Activated CD4-positive, alpha-beta T cell treated with anti-CD3 and anti-CD28 coated beads, Interleukin-2, amount 10 ng/mL, durations not matched to agents 7 days and 5 days (primary cell): ENCODE measurements at regions not wholly inside any gene's neighbourhood (a gene's known extent, or its start where the extent isn't known, plus 50 kb on each side); places are given as distances from the start of the nearest gene placed in this dataset.

Experiments used
- CTCF ChIA-PET: fragments of 350-600 bp; sonication (Branson Sonifier 250); formaldehyde crosslinking; loops from one replicate; lab custom pipeline; 2021; ENCODE audit warnings: antibody characterized with exemption; lab: Charles Lee
- POLR2A ChIA-PET: fragments of 350-600 bp; sonication (Branson Sonifier 250); formaldehyde crosslinking; loops from one replicate; lab custom pipeline; 2021; ENCODE audit warnings: antibody characterized with exemption; lab: Charles Lee
- DNase-seq: peaks from one replicate; pipeline ENCODE4 v3.0.0-alpha.2; 2020
- H3K27ac Mint-ChIP-seq: one replicate; pipeline ENCODE4 v1.8.0; 2021; ENCODE audit warnings: mild to moderate bottlenecking, moderate library complexity, mixed read lengths
- H3K27me3 Mint-ChIP-seq: one replicate; pipeline ENCODE4 v1.8.0; 2021; ENCODE audit warnings: mixed read lengths
- H3K36me3 Mint-ChIP-seq: one replicate; pipeline ENCODE4 v1.8.0; 2021; ENCODE audit warnings: low read depth, mixed read lengths
- H3K4me1 Mint-ChIP-seq: one replicate; pipeline ENCODE4 v1.8.0; 2021; ENCODE audit warnings: mixed read lengths
- H3K4me3 Mint-ChIP-seq: one replicate; pipeline ENCODE4 v1.8.0; 2021; ENCODE audit warnings: mild to moderate bottlenecking, moderate library complexity, mixed read lengths
- H3K9me3 Mint-ChIP-seq: one replicate; pipeline ENCODE4 v1.8.0; 2021; ENCODE audit warnings: mixed read lengths

- Mint-ChIP-seq H3K4me3 (no peak overlapping the region), H3K36me3 (no peaks in the 10 kb centered on the region), H3K27ac (no peak overlapping the region), H3K27me3 (no peaks in the 10 kb centered on the region), H3K4me1 (no peaks in the 10 kb centered on the region), H3K9me3 (peaks cover 2% of the 10 kb centered on the region)
- DNase-seq, result no peak
- POLR2A ChIA-PET, result no interaction called here
- CTCF ChIA-PET, result no interaction called here
Measured at GRCh38 chr12:126797525-126797924, 1469.4 kb upstream of the TMEM132C start.

- Mint-ChIP-seq H3K36me3 (no peaks in the 10 kb centered on the region), H3K9me3 (peaks cover 2% of the 10 kb centered on the region)
- POLR2A ChIA-PET, result no interaction called here
Measured at GRCh38 chr12:126798449-126798848, 1468.5 kb upstream of the TMEM132C start.

DNA sequence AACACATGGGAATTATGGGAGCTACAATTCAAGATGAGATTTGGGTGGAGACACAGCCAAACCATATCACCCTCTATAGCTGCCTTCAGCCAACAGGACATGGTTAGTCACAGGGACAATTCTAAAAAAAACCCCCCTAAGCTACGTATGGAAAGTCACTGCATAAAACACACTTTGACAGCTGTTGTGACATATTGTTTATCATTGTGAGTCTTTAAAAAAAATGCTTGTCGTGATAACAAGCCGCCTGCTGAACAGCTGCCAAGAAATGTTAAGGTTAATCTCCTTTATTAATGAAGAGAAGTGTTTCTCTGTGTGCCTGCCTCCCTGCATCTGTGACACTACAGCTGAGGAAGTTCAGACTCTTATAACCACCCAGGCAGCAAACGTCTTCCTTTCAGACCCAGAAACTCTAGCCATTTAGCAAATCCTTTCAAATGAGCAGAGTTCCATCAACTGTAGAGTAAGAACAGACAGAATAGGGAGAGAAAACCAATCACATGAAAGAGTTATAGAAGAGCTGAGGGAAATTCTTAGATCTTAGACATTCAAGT lies 1459.6 kb upstream of the TMEM132C start:
- DNase-seq, result no peak
- Mint-ChIP-seq H3K9me3 (no peaks in the 10 kb centered on the region), H3K4me1 (no peaks in the 10 kb centered on the region), H3K36me3 (no peaks in the 10 kb centered on the region), H3K4me3 (no peak overlapping the region), H3K27ac (no peak overlapping the region), H3K27me3 (no peaks in the 10 kb centered on the region)
- ChIA-PET POLR2A (no interaction called here), CTCF (no interaction called here)

More at GRCh38 chr12:126798449-126798848, 1468.5 kb upstream of the TMEM132C start:
- H3K4me3 Mint-ChIP-seq, result no peak overlapping the region
- H3K27ac Mint-ChIP-seq, result no peak overlapping the region
- no peaks in the 10 kb centered on the region for H3K27me3 Mint-ChIP-seq
- CTCF ChIA-PET, result no interaction called here
- no peaks in the 10 kb centered on the region for H3K4me1 Mint-ChIP-seq
- no peak for DNase-seq

DNA sequence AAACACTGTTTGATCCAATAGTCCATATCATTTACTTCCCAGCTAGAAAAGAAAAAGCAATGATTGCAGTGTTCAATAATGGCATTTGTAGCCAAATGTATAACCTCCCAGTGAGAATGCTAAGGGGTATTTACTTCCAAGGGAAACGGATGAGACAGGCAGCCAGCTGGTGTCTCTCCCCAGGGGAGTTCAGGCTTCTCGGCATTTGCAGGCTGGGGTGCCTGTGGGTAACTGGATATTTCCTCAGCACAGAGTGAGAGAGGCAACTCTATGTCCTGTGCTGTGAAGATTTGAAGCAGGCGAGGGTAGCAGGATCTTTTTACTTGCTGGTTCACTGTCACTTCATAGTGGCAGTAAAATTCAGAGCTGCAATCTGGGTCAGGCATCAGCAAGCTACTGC lies 1455.6 kb upstream of the TMEM132C start:
- ChIA-PET CTCF (no interaction called here), POLR2A (no interaction called here)
- H3K27me3 Mint-ChIP-seq, result no peaks in the 10 kb centered on the region

DNA sequence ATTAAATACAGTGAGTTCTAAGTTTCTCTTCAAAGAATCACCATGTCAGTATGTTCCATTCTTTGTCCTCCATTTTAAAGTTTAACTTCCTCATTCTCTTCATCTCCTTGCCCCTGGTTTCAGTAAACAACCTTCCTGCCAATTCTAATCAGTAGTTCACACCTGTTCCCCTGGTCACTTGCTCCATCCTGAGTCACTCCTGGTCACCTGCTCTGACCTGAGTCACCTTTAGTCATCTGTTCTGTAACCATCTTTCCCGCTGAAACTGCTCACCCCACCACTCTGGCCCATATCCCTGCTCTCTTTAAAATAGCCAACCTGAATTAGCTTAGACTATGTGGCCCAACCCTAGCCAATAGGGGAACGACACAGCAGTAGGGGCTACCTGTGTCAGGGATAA lies 1447.4 kb upstream of the TMEM132C start:
- Mint-ChIP-seq H3K27ac (no peak overlapping the region), H3K27me3 (no peaks in the 10 kb centered on the region), H3K36me3 (no peaks in the 10 kb centered on the region), H3K4me1 (no peaks in the 10 kb centered on the region), H3K4me3 (no peak overlapping the region), H3K9me3 (peaks cover 8% of the 10 kb centered on the region)
- ChIA-PET CTCF (no interaction called here), POLR2A (no interaction called here)
- no peak for DNase-seq

More for the DNA sequence above, 1455.6 kb upstream of the TMEM132C start:
- no peak for DNase-seq
- Mint-ChIP-seq H3K27ac (no peak overlapping the region), H3K36me3 (no peaks in the 10 kb centered on the region), H3K4me3 (no peak overlapping the region), H3K9me3 (no peaks in the 10 kb centered on the region), H3K4me1 (no peaks in the 10 kb centered on the region)

GRCh38 chr12:126830778-126831680 lies 1435.9 kb upstream of the TMEM132C start:
- DNase-seq, result no peak
- ChIA-PET POLR2A (no interaction called here), CTCF (interaction anchor here (0.8 kb wide), 1 partner anchor 13 kb away, joined by 3 read pairs; no protein-coding TSS in a partner anchor)
- no peak overlapping the region for H3K4me3 Mint-ChIP-seq
- H3K27me3 Mint-ChIP-seq, result no peaks in the 10 kb centered on the region
- H3K27ac Mint-ChIP-seq, result no peak overlapping the region
- H3K36me3 Mint-ChIP-seq, result no peaks in the 10 kb centered on the region
- H3K4me1 Mint-ChIP-seq, result no peaks in the 10 kb centered on the region
- H3K9me3 Mint-ChIP-seq, result peaks cover 4% of the 10 kb centered on the region

GRCh38 chr12:126837697-126838096 lies 1429.3 kb upstream of the TMEM132C start:
- no peak overlapping the region for H3K27ac Mint-ChIP-seq
- no peaks in the 10 kb centered on the region for H3K36me3 Mint-ChIP-seq
- ChIA-PET POLR2A (no interaction called here), CTCF (no interaction called here)
- no peak overlapping the region for H3K4me3 Mint-ChIP-seq
- DNase-seq, result no peak
- H3K4me1 Mint-ChIP-seq, result no peaks in the 10 kb centered on the region
- H3K9me3 Mint-ChIP-seq, result peaks cover 9% of the 10 kb centered on the region
- H3K27me3 Mint-ChIP-seq, result no peaks in the 10 kb centered on the region

DNA sequence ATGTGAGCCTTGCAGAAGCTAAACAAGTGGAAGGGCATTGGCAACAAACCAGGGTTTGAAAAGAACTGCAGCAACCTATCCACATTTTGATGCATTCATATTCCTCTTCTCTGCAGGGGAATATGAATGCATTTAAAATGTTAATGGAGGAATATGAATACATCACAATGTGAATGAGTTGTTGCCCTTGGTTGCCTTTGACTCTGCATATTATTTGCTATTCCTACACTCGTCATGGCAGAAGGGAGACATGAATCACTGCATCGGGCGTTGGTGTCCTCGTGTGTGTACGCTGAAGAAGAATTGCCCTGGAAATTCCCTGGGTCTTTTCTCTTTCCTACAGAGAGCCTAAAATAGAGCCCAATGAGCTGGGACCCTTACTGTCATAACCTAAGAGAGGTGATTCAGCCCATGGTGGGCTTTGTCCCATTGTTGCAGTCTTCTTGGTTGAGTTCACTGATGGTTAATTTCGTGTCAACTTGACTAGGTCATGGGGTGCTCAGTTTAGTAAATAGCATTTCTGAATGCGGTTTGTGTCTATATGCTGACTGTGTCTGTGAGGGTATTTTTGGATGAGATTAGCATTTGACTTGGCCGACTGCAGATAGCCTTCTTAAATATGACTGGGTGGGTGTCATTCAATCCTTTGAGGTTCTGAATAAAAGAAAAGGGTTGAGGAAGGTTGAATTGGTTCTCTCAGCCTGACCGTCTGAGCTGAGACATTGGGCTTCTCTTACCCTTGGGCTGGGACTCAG lies 1422.9 kb upstream of the TMEM132C start:
- no peaks in the 10 kb centered on the region for H3K27me3 Mint-ChIP-seq
- H3K4me3 Mint-ChIP-seq, result no peak overlapping the region
- H3K4me1 Mint-ChIP-seq, result no peaks in the 10 kb centered on the region
- POLR2A ChIA-PET, result no interaction called here
- CTCF ChIA-PET, result interaction anchor here (0.6 kb wide), 1 partner anchor 95 kb away, joined by 4 read pairs; no protein-coding TSS in a partner anchor
- H3K36me3 Mint-ChIP-seq, result no peaks in the 10 kb centered on the region
- H3K27ac Mint-ChIP-seq, result no peak overlapping the region
- DNase-seq, result no peak
- H3K9me3 Mint-ChIP-seq, result no peaks in the 10 kb centered on the region

DNA sequence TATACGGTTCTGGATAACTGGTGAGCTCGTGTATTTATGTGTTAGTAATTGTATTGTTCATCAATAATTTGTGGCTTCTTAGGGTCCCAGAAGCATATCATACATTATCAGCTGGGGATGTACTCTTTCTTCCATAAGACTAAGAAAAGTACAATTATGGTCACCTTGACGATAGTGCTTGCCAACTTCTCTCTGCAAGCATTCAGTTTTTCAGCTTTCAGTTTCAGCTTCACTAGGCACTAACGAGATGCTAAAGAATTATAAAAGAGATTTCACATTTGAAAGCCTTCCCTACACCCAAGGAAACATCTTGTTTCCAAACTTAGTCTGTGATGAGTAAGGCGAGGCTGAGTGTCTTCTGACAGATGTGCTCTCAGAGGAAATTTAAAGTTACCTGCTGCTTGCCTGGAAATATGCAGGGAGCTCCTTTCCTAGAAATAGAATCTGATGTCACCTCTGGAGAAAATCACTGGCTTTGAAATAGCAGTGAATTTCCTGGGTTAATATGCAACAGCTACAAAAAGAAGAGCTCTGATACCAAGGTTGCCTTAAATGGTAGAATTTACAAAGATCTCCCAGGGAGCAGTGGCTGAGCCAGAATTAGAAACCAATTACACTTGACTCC lies 1419.9 kb upstream of the TMEM132C start:
- H3K27ac Mint-ChIP-seq, result no peak overlapping the region
- H3K9me3 Mint-ChIP-seq, result no peaks in the 10 kb centered on the region
- DNase-seq, result no peak
- H3K36me3 Mint-ChIP-seq, result no peaks in the 10 kb centered on the region
- H3K4me3 Mint-ChIP-seq, result no peak overlapping the region
- no peaks in the 10 kb centered on the region for H3K27me3 Mint-ChIP-seq
- CTCF ChIA-PET, result no interaction called here
- no peaks in the 10 kb centered on the region for H3K4me1 Mint-ChIP-seq
- POLR2A ChIA-PET, result no interaction called here

- ChIA-PET POLR2A (no interaction called here), CTCF (no interaction called here)
- Mint-ChIP-seq H3K27me3 (no peaks in the 10 kb centered on the region), H3K9me3 (no peaks in the 10 kb centered on the region), H3K4me1 (no peaks in the 10 kb centered on the region), H3K27ac (no peak overlapping the region), H3K4me3 (no peak overlapping the region), H3K36me3 (no peaks in the 10 kb centered on the region)
- no peak for DNase-seq
Measured at GRCh38 chr12:126855768-126856167, 1411.2 kb upstream of the TMEM132C start.

DNA sequence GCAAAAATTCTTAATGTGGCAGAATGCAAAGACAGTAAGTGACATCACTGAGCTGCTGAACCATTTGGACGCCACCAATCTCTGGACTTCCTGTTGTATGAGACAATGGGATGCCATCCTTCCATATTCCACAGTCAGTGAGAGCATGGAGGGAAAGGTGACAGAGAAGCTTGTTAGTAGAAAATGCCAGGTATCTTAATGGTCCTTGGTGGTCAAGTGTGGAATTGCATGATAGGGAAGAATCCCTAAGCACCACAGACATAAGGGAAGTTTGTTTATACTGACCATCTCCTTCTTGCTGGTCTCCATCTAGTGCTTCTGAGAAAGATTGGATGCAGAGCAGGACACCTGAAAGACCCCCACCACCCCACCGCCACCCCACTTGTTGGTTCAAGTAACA lies 1410.0 kb upstream of the TMEM132C start:
- no peaks in the 10 kb centered on the region for H3K4me1 Mint-ChIP-seq
- POLR2A ChIA-PET, result no interaction called here
- no peaks in the 10 kb centered on the region for H3K36me3 Mint-ChIP-seq
- no peaks in the 10 kb centered on the region for H3K27me3 Mint-ChIP-seq
- H3K9me3 Mint-ChIP-seq, result no peaks in the 10 kb centered on the region
- no peak overlapping the region for H3K27ac Mint-ChIP-seq
- CTCF ChIA-PET, result no interaction called here
- no peak for DNase-seq
- no peak overlapping the region for H3K4me3 Mint-ChIP-seq

DNA sequence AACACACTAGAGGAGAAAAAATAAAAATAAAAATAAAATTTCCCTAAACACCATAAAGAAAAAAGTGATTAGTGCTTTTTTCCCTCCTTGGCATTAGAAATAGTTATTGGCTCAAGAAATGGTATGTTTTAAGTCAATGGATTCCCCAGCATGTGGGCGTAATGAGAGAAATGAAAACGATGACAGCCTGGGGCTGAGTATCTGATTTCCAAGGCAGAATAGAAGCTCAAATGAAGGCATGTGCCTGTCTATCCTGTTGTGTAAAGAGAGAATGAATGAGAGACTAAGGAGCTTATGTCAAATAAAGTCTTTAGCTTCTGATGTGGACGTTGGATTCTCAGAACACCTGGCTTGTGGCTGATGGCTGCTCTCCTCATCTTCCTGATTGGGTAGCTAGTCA lies 1408.4 kb upstream of the TMEM132C start:
- no peak for DNase-seq
- no peak overlapping the region for H3K27ac Mint-ChIP-seq
- H3K9me3 Mint-ChIP-seq, result no peaks in the 10 kb centered on the region
- no peaks in the 10 kb centered on the region for H3K36me3 Mint-ChIP-seq
- no peak overlapping the region for H3K4me3 Mint-ChIP-seq
- ChIA-PET POLR2A (no interaction called here), CTCF (no interaction called here)
- H3K27me3 Mint-ChIP-seq, result no peaks in the 10 kb centered on the region
- H3K4me1 Mint-ChIP-seq, result no peaks in the 10 kb centered on the region

DNA sequence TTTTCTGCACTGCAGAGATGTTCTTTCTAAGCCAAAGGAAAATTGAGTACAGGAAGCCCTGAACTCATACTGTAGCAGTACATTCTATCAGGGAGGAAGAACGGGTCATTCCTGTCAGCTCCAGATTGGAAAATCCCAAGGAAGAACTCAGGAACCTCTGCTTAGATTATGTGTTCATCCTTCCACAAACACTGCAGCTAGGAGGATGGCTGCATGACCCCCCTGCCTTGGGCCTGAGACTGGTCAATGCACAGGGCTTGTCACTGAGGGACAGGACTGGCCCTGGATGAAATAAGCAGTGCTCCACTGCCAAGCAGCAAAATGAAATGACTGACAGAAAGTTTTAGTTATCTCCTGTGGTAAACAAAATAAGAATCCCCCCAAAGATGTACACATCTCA lies 1406.8 kb upstream of the TMEM132C start:
- Mint-ChIP-seq H3K4me1 (no peaks in the 10 kb centered on the region), H3K9me3 (peaks cover 3% of the 10 kb centered on the region), H3K27ac (no peak overlapping the region), H3K27me3 (no peaks in the 10 kb centered on the region), H3K4me3 (no peak overlapping the region), H3K36me3 (no peaks in the 10 kb centered on the region)
- ChIA-PET POLR2A (no interaction called here), CTCF (no interaction called here)
- no peak for DNase-seq
